Coronary artery (tissue), 2 donors: ENCODE measurements at regions not wholly inside any gene's neighbourhood (a gene's known extent, or its start where the extent isn't known, plus 50 kb on each side); places are given as distances from the start of the nearest gene placed in this dataset.
"Not testable (repeated sequence)": the region's sequence is repeated elsewhere in the genome, so short reads cannot be mapped to it uniquely, and the experiment has no call there.

Experiments
- DNase-seq: peaks from one replicate; pipeline ENCODE4 v3.0.0-alpha.2; 2017; ENCODE audit warnings: low spot score
- H3K27ac ChIP-seq, 2 donors: fragments of 200-600 bp; sonication (generic); one replicate each; pipeline ENCODE4 v1.5.1; 2016 to 2019
- H3K4me3 ChIP-seq: fragments of 200-600 bp; sonication (generic); 2 replicates; pipeline ENCODE4 v1.5.1; 2016; ENCODE audit warnings: mild to moderate bottlenecking, moderate library complexity
- TF ChIP-seq, protein P1 (sequence below): fragments of 200-600 bp; sonication (generic); IDR thresholded peaks from one replicate; pipeline ENCODE4 v1.5.1; 2019; ENCODE audit warnings: antibody characterized with exemption

- Histone ChIP-seq H3K4me3 (no peak overlapping the region), H3K27ac (no peak overlapping the region)
- TF ChIP-seq, protein P1, sequence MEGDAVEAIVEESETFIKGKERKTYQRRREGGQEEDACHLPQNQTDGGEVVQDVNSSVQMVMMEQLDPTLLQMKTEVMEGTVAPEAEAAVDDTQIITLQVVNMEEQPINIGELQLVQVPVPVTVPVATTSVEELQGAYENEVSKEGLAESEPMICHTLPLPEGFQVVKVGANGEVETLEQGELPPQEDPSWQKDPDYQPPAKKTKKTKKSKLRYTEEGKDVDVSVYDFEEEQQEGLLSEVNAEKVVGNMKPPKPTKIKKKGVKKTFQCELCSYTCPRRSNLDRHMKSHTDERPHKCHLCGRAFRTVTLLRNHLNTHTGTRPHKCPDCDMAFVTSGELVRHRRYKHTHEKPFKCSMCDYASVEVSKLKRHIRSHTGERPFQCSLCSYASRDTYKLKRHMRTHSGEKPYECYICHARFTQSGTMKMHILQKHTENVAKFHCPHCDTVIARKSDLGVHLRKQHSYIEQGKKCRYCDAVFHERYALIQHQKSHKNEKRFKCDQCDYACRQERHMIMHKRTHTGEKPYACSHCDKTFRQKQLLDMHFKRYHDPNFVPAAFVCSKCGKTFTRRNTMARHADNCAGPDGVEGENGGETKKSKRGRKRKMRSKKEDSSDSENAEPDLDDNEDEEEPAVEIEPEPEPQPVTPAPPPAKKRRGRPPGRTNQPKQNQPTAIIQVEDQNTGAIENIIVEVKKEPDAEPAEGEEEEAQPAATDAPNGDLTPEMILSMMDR = no peak
- DNase-seq = no peak
These were observed 160.0 kb upstream of the E2F7 start for GRCh38 chr12:77225373-77225772.

DNA sequence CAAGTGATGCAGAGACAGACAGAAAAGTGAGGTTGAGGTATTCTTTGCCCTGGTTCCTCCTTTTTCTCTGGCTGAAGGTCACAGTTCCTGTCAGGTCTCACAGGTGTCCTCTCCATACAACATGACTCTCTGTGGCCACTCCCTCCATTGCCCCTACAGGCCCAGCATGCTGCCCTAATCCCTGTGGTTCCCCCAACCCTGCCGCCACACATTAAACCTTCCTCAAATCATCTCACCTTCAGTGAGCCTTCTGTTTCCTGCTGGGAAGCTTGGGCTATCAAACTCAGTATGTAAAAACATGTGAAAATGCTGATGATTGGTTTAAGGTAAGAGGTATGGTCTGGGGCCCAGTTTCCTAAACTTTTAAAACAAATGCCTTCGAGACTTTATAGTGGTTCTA, 159.0 kb upstream of the E2F7 start:
- Histone ChIP-seq H3K27ac (no peak overlapping the region), H3K4me3 (no peak overlapping the region)
- no peak for DNase-seq
- TF ChIP-seq, protein P1 = no peak

DNA sequence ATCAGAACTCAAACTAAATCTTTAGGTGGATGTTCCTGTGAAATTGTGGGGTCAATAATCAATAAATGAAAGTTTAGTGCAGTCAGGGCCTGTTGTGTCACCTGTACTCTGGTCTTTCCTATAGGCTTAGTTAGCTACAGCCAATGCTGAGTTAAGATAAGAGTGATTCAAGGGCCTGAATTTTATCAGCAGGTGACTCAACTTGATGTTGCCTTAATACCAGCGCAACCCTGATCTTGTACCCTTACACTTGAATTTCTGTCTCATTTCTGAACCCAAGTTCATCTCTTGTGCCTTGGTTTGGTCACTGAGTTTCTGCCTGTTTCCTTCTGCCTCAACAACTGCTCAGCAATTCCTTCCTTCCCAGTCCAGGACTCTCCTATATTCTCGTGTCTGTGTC, 157.0 kb upstream of the E2F7 start:
- TF ChIP-seq, protein P1 = no peak
- no peak overlapping the region for H3K4me3 ChIP-seq
- H3K27ac ChIP-seq = no peak overlapping the region
- DNase-seq = no peak

DNA sequence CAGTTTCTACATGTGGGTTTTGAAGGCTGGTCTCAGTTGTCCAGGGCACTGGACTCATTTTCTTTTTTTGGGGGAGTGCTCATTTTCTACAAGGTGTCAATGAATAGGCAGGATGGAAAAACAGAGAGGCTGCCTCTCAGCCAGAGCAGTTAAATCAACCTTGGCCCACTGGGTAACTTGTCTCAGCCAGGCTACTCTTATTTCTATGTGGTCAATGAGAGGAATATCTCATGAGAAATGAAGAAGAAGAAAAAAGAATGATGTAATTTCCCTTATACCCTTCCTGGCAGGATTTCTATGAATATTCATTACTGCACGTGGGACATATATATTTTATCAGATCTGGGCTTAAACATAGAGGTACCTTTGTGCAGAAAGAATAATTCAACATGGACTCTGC, 155.2 kb upstream of the E2F7 start:
- Histone ChIP-seq H3K27ac (no peak overlapping the region), H3K4me3 (no peak overlapping the region)
- DNase-seq = no peak
- TF ChIP-seq, protein P1 = no peak

DNA sequence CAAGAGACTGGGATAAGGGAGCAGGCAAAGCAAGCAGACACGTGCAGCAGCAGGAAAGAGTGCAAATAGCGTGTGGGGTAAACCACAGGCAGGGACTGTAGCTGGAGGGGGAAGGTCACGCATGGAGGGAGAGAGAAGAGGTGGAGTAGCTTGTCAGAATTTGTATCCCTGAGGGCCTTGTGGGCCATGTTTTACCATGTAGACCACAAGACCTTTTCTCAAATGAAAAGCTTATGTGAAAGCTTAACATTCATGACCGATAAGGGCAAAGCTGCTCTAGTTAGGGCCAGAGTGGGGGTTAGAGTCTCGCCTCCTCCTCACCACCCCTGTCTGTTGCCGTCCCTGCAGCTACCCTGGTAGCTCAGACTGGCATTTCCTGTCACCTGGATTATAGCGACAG, 152.9 kb upstream of the E2F7 start:
- no peak overlapping the region for H3K4me3 ChIP-seq
- DNase-seq = no peak
- no peak overlapping the region for H3K27ac ChIP-seq
- TF ChIP-seq, protein P1 = no peak

- DNase-seq, H3K27ac ChIP-seq: not testable (repeated sequence)
These were observed 150.8 kb upstream of the E2F7 start for GRCh38 chr12:77216136-77216535.

GRCh38 chr12:77214136-77214535, 148.8 kb upstream of the E2F7 start:
- H3K4me3 ChIP-seq = no peak overlapping the region
- H3K27ac ChIP-seq = no peak overlapping the region
- TF ChIP-seq, protein P1 = no peak
- DNase-seq = no peak

More at GRCh38 chr12:77216136-77216535, 150.8 kb upstream of the E2F7 start:
- not testable (repeated sequence) for H3K4me3 ChIP-seq

- Histone ChIP-seq H3K27ac (no peak overlapping the region), H3K4me3 (no peak overlapping the region)
- TF ChIP-seq, protein P1 = no peak
- DNase-seq = no peak
These were observed 147.9 kb upstream of the E2F7 start for GRCh38 chr12:77213319-77213718.
